Gastroesophageal sphincter (tissue), 4 donors: ENCODE measurements at regions not wholly inside any gene's neighbourhood (a gene's known extent, or its start where the extent isn't known, plus 50 kb on each side); places are given as distances from the start of the nearest gene placed in this dataset.

ENCODE experiments used
- ATAC-seq: fragments of 150-250 bp; one replicate; pipeline ENCODE4 v1.9.1; 2016; ENCODE audit warnings: mild to moderate bottlenecking, moderate library complexity
- H3K27ac ChIP-seq, 4 donors: fragments of 200-600 bp; sonication (generic) in 3 of 4; 1 replicate in 3 of 4; 2 replicates in 1 of 4; pipeline ENCODE4 v1.5.1; 2016 to 2019
- H3K27me3 ChIP-seq: fragments of 200-600 bp; sonication (generic); one replicate; pipeline ENCODE4 v1.5.1; 2019
- H3K36me3 ChIP-seq, 2 donors: fragments of 200-600 bp; sonication (generic); one replicate each; pipeline ENCODE4 v1.5.1; 2019; ENCODE audit warnings: control low read depth in 1 of 2
- H3K4me1 ChIP-seq, 3 donors: fragments of 200-600 bp; sonication (generic); 1 replicate in 2 of 3; 2 replicates in 1 of 3; pipeline ENCODE4 v1.5.1; 2016 to 2019; ENCODE audit warnings: control low read depth in 2 of 3
- H3K4me3 ChIP-seq, 2 donors: fragments of 200-600 bp; sonication (generic); one replicate each; pipeline ENCODE4 v1.5.1; 2019; ENCODE audit warnings: mild to moderate bottlenecking in 1 of 2, moderate library complexity in 1 of 2
- H3K9me3 ChIP-seq, 3 donors: fragments of 200-600 bp; sonication (generic); one replicate each; pipeline ENCODE4 v1.5.1; 2017 to 2019; ENCODE audit warnings: control low read depth in 2 of 3
- EP300 ChIP-seq: sonication (generic); formaldehyde crosslinking; IDR thresholded peaks from one replicate; pipeline ENCODE4 v1.6.1; 2017; ENCODE audit warnings: antibody characterized with exemption, mild to moderate bottlenecking
- POLR2A ChIP-seq, 2 donors: fragments of 450-650 bp; IDR thresholded peaks; one replicate each; pipeline ENCODE4 v1.6.1; 2017; ENCODE audit warnings: antibody characterized with exemption in 2 of 2, mild to moderate bottlenecking in 2 of 2, moderate library complexity in 1 of 2
- POLR2AphosphoS5 ChIP-seq: sonication (generic); formaldehyde crosslinking; IDR thresholded peaks from one replicate; pipeline ENCODE4 v1.6.1; 2017; ENCODE audit warnings: antibody characterized with exemption
- WGBS, 2 donors: methylation state at CpG; one replicate each; pipeline ENCODE4 v1.1.5; 2018; ENCODE audit warnings: low coverage in 1 of 2; 5-methylcytosine and 5-hydroxymethylcytosine counted together
- TF ChIP-seq, protein P1 (sequence below), 4 experiments: fragments of 200-600 bp in 2 of 4; fragments of 450-650 bp in 2 of 4; sonication (generic) in 1 of 4; IDR thresholded peaks; one replicate each; pipeline ENCODE4 v1.5.1; 2017 to 2019; ENCODE audit warnings: antibody characterized with exemption in 4 of 4, mild to moderate bottlenecking in 2 of 4, moderate library complexity in 2 of 4

- no peak for ATAC-seq
- Histone ChIP-seq H3K27ac (no peak overlapping the region), H3K4me3 (no peak overlapping the region), H3K9me3 (no peaks in the 10 kb centered on the region), H3K36me3 (no peaks in the 10 kb centered on the region), H3K27me3 (no peaks in the 10 kb centered on the region), H3K4me1 (no peaks in the 10 kb centered on the region)
- TF ChIP-seq, protein P1, sequence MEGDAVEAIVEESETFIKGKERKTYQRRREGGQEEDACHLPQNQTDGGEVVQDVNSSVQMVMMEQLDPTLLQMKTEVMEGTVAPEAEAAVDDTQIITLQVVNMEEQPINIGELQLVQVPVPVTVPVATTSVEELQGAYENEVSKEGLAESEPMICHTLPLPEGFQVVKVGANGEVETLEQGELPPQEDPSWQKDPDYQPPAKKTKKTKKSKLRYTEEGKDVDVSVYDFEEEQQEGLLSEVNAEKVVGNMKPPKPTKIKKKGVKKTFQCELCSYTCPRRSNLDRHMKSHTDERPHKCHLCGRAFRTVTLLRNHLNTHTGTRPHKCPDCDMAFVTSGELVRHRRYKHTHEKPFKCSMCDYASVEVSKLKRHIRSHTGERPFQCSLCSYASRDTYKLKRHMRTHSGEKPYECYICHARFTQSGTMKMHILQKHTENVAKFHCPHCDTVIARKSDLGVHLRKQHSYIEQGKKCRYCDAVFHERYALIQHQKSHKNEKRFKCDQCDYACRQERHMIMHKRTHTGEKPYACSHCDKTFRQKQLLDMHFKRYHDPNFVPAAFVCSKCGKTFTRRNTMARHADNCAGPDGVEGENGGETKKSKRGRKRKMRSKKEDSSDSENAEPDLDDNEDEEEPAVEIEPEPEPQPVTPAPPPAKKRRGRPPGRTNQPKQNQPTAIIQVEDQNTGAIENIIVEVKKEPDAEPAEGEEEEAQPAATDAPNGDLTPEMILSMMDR (IDR thresholded peaks at IDR 0.05) = no peak
- TF ChIP-seq EP300 (no peak), POLR2A (IDR thresholded peaks at IDR 0.05) (no peak), POLR2AphosphoS5 (no peak)
- WGBS, 2 donors = no CpG with 5 or more reads among the region's 4 CpGs
These were observed 207.9 kb downstream of the SAMD5 start for GRCh38 chr6:147716434-147716833.

DNA sequence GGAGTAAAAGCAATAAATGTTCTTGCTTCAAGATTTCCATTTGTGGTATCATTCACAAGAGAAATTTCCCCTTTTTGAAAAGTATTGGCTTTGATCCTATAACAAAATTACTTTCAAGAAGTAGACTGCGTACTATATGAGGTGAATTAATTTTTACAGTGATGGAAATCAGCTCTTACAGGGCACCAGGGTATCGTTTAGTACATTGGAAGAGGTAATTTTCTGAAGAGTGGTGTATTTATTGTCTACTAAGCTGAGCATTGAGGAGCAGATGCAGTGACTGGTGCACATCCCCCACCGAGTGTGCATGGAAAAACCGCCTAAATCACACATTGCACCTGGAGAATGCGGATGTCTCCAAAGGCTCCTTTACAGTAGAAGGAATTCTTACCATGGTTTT is 209.5 kb downstream of the SAMD5 start:
- no peaks in the 10 kb centered on the region for H3K36me3 ChIP-seq
- H3K4me3 ChIP-seq = no peak overlapping the region
- ATAC-seq = no peak
- H3K27ac ChIP-seq = no peak overlapping the region
- WGBS, 2 donors = 38 to 84% methylated on average over 2 to 5 of the region's 5 CpGs
- H3K4me1 ChIP-seq = no peaks in the 10 kb centered on the region
- no peaks in the 10 kb centered on the region for H3K27me3 ChIP-seq
- TF ChIP-seq POLR2AphosphoS5 (no peak), EP300 (no peak), POLR2A (IDR thresholded peaks at IDR 0.05) (no peak)
- TF ChIP-seq, protein P1 (IDR thresholded peaks at IDR 0.05) = no peak
- peaks cover 0 to 11% (median 0%) of the 10 kb centered on the region in 3 donors for H3K9me3 ChIP-seq

DNA sequence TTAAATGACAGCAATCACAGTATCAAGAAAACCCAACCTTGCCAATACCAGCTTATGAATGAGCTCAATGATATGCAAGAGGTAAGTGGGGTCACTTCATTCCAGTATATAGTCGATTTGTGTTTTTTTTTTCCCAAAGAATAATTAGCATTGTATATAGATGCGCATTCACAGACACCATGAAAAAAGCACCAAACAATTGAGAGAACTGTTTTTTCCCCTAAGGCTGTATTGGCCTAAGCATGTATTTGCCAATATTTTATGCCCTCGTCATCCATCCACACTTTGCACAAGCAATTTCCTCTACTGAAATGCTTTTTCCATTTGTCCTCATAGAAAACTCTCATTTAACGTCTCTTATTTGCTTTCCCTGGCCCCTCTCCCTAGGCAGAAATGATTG is 213.7 kb downstream of the SAMD5 start:
- Histone ChIP-seq H3K36me3 (no peaks in the 10 kb centered on the region), H3K27ac (no peak overlapping the region), H3K9me3 (peaks cover 0 to 17% (median 0%) of the 10 kb centered on the region in 3 donors), H3K27me3 (no peaks in the 10 kb centered on the region), H3K4me1 (no peaks in the 10 kb centered on the region), H3K4me3 (no peak overlapping the region)
- TF ChIP-seq, protein P1 (IDR thresholded peaks at IDR 0.05) = no peak
- no peak for TF ChIP-seq POLR2A (IDR thresholded peaks at IDR 0.05)
- TF ChIP-seq EP300 = no peak
- TF ChIP-seq POLR2AphosphoS5 = no peak
- no peak for ATAC-seq
- 84 to 91% methylated on average over 4 of the region's 4 CpGs for WGBS, 2 donors

DNA sequence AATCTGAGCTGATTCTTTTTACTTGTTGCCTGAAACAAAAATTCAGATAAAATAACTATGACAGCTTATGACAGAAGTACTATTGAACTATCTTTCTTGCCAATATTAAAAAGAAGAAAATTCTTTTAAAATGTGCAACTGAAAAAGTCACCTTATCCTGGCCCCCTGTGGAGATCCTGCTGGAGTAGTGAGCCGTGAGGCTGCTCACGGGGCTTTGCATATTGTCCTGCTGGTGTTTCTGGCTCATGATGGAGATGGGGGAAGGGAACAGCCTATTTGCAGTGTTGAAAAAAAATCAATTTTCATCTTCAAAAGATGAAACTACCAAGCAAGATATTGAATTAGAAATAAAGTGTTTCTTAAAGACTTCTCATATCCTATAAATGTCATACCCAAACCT is 216.0 kb downstream of the SAMD5 start:
- no peaks in the 10 kb centered on the region for H3K4me1 ChIP-seq
- TF ChIP-seq POLR2AphosphoS5 = no peak
- TF ChIP-seq POLR2A (IDR thresholded peaks at IDR 0.05) = no peak
- TF ChIP-seq, protein P1 (IDR thresholded peaks at IDR 0.05) = no peak
- TF ChIP-seq EP300 = no peak
- peaks cover 0 to 17% (median 0%) of the 10 kb centered on the region in 3 donors for H3K9me3 ChIP-seq
- H3K36me3 ChIP-seq = no peaks in the 10 kb centered on the region
- no peaks in the 10 kb centered on the region for H3K27me3 ChIP-seq
- ATAC-seq = no peak
- no peak overlapping the region for H3K27ac ChIP-seq
- no peak overlapping the region for H3K4me3 ChIP-seq
- WGBS, 2 donors = 83 to 100% methylated on average over 2 of the region's 2 CpGs

GRCh38 chr6:147726342-147726741 is 217.9 kb downstream of the SAMD5 start:
- 91 to 96% methylated on average over 1 to 3 of the region's 3 CpGs for WGBS, 2 donors
- Histone ChIP-seq H3K27me3 (no peaks in the 10 kb centered on the region), H3K4me1 (no peaks in the 10 kb centered on the region), H3K36me3 (no peaks in the 10 kb centered on the region), H3K27ac (no peak overlapping the region), H3K4me3 (no peak overlapping the region), H3K9me3 (peaks cover 0 to 17% (median 0%) of the 10 kb centered on the region in 3 donors)
- ATAC-seq = no peak
- TF ChIP-seq EP300 (no peak), POLR2AphosphoS5 (no peak)
- TF ChIP-seq, protein P1 (IDR thresholded peaks at IDR 0.05) = no peak
